HepG2 (cell line): ENCODE measurements at regions not wholly inside any gene's neighbourhood (a gene's known extent, or its start where the extent isn't known, plus 50 kb on each side); places are given as distances from the start of the nearest gene placed in this dataset.

Experiments used
- ATAC-seq: fragments of 200-7000 bp; cut with Tn5 transposase; 3 replicates; pipeline ENCODE4 v1.9.1; 2020; ENCODE audit warnings: mild to moderate bottlenecking, moderate library complexity
- BruUV-seq: library from RNA; stranded (reverse); fragments of 400-500 nt; replicated peaks from 2 replicates; lab custom pipeline; 2021; lab: Mats Ljungman, UMichigan
- CTCF ChIA-PET: fragments of 300-600 bp; formaldehyde crosslinking; extraction: SDS; loops from one replicate; lab custom pipeline; 2021; ENCODE audit warnings: low total read pairs, inconsistent platforms, low intra/inter-chr PET ratio; lab: Yijun Ruan, JAX
- POLR2A ChIA-PET: fragments of 350-600 bp; sonication (Branson Sonifier 250); formaldehyde crosslinking; loops from one replicate; lab custom pipeline; 2020; ENCODE audit warnings: antibody characterized with exemption, inconsistent platforms; lab: Yijun Ruan, JAX
- DNase-seq: peaks from one replicate; pipeline ENCODE4 v3.0.0-alpha.2; 2015; ENCODE audit warnings: low spot score
- FAIRE-seq: peaks from 3 replicates; lab custom pipeline; 2011; peaks lifted over from hg19 to GRCh38; lab: Jason Lieb, UNC
- H2AFZ ChIP-seq: one replicate; pipeline ENCODE4 v1.6.1; 2011; ENCODE audit warnings: low read length, inconsistent platforms
- H3K27ac ChIP-seq: fragments of 300-600 bp; 3 replicates; pipeline ENCODE4 v1.8.0; 2011; ENCODE audit warnings: mixed run types, mild to moderate bottlenecking, mixed read lengths, low read length, inconsistent platforms; ENCODE audit not compliant: insufficient read depth; ENCODE audit errors: extremely low read length
- H3K27me3 ChIP-seq, 2 experiments: fragments of 200-600 bp in 1 of 2; 2 replicates in 1 of 2; 3 replicates in 1 of 2; pipeline versions ENCODE4 v1.6.0 to v1.8.0; 2011; ENCODE audit warnings: low read length in 2 of 2, mild to moderate bottlenecking in 2 of 2, moderate library complexity in 2 of 2, inconsistent platforms in 1 of 2; ENCODE audit not compliant: insufficient read depth in 2 of 2, control insufficient read depth in 1 of 2
- H3K36me3 ChIP-seq, 2 experiments: fragments of 200-600 bp in 1 of 2; replicated peaks in 1 of 2; 2 replicates in 1 of 2; 3 replicates in 1 of 2; pipeline versions ENCODE4 v1.5.1 to v1.8.0; 2011; ENCODE audit warnings: low read length in 2 of 2, inconsistent platforms in 1 of 2; ENCODE audit not compliant: insufficient read depth in 2 of 2, control insufficient read depth in 1 of 2
- H3K4me1 ChIP-seq: 2 replicates; pipeline ENCODE4 v1.5.1; 2012; ENCODE audit warnings: low read length, inconsistent platforms; ENCODE audit not compliant: insufficient read depth
- H3K4me2 ChIP-seq: 2 replicates; pipeline ENCODE4 v1.6.0; 2011; ENCODE audit warnings: low read depth, low read length, inconsistent platforms
- H3K4me3 ChIP-seq, 3 experiments: fragments of 200-600 bp in 1 of 3; sonication (generic), shearing (Covaris generic) in 1 of 3; replicated peaks in 1 of 3; 2 replicates each; pipeline ENCODE4 v1.5.1; 2011 to 2016; ENCODE audit warnings: low read length in 3 of 3, inconsistent platforms in 2 of 3, low read depth in 2 of 3, mild to moderate bottlenecking in 2 of 3, control low read depth in 1 of 3, mixed read lengths in 1 of 3; ENCODE audit not compliant: insufficient read depth in 1 of 3
- H3K79me2 ChIP-seq: one replicate; pipeline ENCODE4 v1.6.1; 2011; ENCODE audit warnings: low read length, inconsistent platforms; ENCODE audit not compliant: insufficient read depth
- H3K9ac ChIP-seq: 2 replicates; pipeline ENCODE4 v1.6.0; 2011; ENCODE audit warnings: mild to moderate bottlenecking, low read depth, low read length, inconsistent platforms; ENCODE audit not compliant: insufficient read depth
- H3K9me3 ChIP-seq: 2 replicates; pipeline ENCODE4 v1.5.1; 2012; ENCODE audit warnings: mild to moderate bottlenecking, low read length
- H4K20me1 ChIP-seq: 2 replicates; pipeline ENCODE4 v1.6.0; 2011; ENCODE audit warnings: inconsistent platforms, mild to moderate bottlenecking, low read length, moderate library complexity; ENCODE audit not compliant: insufficient read depth
- KDM1A ChIP-seq: IDR thresholded peaks from 2 replicates; pipeline ENCODE4 v1.6.1; 2016; ENCODE audit warnings: missing compliant biosample characterization
- MAFK ChIP-seq, 2 experiments: IDR thresholded peaks in 1 of 2; conservative IDR thresholded peaks in 1 of 2; 2 replicates each; pipeline ENCODE4 v1.6.1; 2011; ENCODE audit warnings: improper control_type of control experiment in 2 of 2, low read length in 2 of 2
- ZNF331 ChIP-seq: sonication (generic); formaldehyde crosslinking; IDR thresholded peaks from 2 replicates; pipeline ENCODE4 v1.4.0; 2020; ENCODE audit warnings: missing genetic modification reagents
- ZNF749 ChIP-seq: sonication (generic); formaldehyde crosslinking; IDR thresholded peaks from 2 replicates; pipeline ENCODE4 v1.8.0; 2022; ENCODE audit warnings: mild to moderate bottlenecking, missing genetic modification reagents, moderate library complexity, borderline replicate concordance
- WGBS: methylation state at CpG from one replicate; pipeline ENCODE4 v1.1.6; 2017; ENCODE audit warnings: low lambda C conversion rate; 5-methylcytosine and 5-hydroxymethylcytosine counted together
- in situ Hi-C: cut with HindIII; loops from 2 replicates; pipeline ENCODE4 v1.10.0; 2017; ENCODE audit warnings: low pct_unique_long_range_greater_than_20kb; ENCODE audit not compliant: extremely low pct_ligation_motif_present
- intact Hi-C: fragments of 100-400 bp; cut with micrococcal nuclease; formaldehyde crosslinking; loops from one replicate; pipeline ENCODE4 v1.10.0; 2022; ENCODE audit not compliant: unreplicated experiment
- TF ChIP-seq, protein P1 (sequence below): sonication (generic); formaldehyde crosslinking; IDR thresholded peaks from 2 replicates; pipeline ENCODE4 v1.5.1; 2020; ENCODE audit warnings: mild to moderate bottlenecking, missing genetic modification reagents
- TF ChIP-seq, protein P2 (sequence below): sonication (generic); formaldehyde crosslinking; IDR thresholded peaks from 2 replicates; pipeline ENCODE4 v1.8.0; 2022; ENCODE audit warnings: mild to moderate bottlenecking, missing genetic modification reagents, moderate library complexity
- TF ChIP-seq, protein P3 (sequence below): sonication (generic); formaldehyde crosslinking; IDR thresholded peaks from 2 replicates; pipeline ENCODE4 v1.5.0; 2020; ENCODE audit warnings: mild to moderate bottlenecking, missing genetic modification reagents
- TF ChIP-seq, protein P4 (sequence below): sonication (generic); formaldehyde crosslinking; IDR thresholded peaks from 2 replicates; pipeline ENCODE4 v1.5.1; 2020; ENCODE audit warnings: missing genetic modification reagents, mild to moderate bottlenecking, borderline replicate concordance
- TF ChIP-seq, protein P5 (sequence below): fragments of 450-650 bp; IDR thresholded peaks from 2 replicates; pipeline ENCODE4 v1.6.1; 2017; ENCODE audit warnings: mild to moderate bottlenecking

DNA sequence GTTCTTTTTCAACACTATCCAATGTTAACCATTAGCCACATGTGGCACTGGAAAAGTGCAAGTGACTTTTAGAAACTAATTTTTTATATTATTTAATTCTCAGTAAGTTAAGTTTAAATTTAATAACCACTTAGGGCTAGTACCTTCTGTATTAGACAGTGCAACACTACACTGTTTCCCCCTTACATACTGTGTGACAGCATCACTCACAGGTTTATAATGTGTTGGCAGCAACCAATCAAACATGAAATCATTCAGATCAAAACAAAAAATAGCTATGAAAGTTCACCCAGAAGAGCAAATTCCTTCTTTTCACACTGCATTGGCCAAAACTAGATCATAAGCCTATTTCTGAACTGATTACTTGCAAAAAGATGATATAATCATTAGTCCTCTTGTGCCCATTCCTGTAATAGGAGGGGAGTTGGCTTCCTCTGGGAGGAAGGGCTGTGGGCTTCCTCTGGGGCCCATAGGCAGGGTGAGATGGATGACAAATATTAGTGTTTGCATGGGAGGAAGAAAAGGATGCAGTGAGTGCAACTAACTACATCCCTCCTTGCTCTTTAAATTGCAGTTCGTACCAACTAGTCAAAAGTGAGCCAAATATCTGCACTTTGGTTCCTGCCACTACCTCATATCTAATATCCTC, 708.1 kb upstream of the RGMB start:
- Histone ChIP-seq H3K4me3 (no peak overlapping the region), H3K27ac (no peak overlapping the region), H3K36me3 (no peaks in the 10 kb centered on the region), H2AFZ (no peak overlapping the region), H3K9ac (no peak overlapping the region), H3K79me2 (no peaks in the 10 kb centered on the region), H3K4me1 (no peaks in the 10 kb centered on the region), H3K4me2 (no peak overlapping the region), H3K27me3 (no peaks in the 10 kb centered on the region), H3K9me3 (no peaks in the 10 kb centered on the region), H4K20me1 (no peaks in the 10 kb centered on the region)
- ATAC-seq (no peak), DNase-seq (no peak), FAIRE-seq (no peak)
- 0% methylated on average over 1 of the region's 1 CpG for WGBS
- in situ Hi-C loops (no loop called here), intact Hi-C loops (no loop called here)
- ChIA-PET CTCF (no interaction called here), POLR2A (no interaction called here)
- TF ChIP-seq, protein P1, sequence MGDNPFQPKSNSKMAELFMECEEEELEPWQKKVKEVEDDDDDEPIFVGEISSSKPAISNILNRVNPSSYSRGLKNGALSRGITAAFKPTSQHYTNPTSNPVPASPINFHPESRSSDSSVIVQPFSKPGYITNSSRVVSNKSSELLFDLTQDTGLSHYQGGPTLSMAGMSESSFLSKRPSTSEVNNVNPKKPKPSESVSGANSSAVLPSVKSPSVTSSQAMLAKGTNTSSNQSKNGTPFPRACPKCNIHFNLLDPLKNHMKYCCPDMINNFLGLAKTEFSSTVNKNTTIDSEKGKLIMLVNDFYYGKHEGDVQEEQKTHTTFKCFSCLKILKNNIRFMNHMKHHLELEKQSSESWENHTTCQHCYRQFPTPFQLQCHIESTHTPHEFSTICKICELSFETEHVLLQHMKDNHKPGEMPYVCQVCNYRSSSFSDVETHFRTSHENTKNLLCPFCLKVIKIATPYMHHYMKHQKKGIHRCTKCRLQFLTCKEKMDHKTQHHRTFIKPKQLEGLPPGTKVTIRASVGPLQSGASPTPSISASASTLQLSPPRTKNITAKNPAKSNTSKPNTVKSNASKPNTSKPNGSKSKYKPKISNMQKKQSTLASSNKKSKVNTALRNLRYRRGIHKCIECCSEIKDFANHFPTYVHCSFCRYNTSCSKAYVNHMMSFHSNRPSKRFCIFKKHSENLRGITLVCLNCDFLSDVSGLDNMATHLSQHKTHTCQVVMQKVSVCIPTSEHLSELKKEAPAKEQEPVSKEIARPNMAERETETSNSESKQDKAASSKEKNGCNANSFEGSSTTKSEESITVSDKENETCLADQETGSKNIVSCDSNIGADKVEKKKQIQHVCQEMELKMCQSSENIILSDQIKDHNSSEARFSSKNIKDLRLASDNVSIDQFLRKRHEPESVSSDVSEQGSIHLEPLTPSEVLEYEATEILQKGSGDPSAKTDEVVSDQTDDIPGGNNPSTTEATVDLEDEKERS (CRISPR knock-in tag): no peak
- TF ChIP-seq MAFK (conservative IDR thresholded peaks at IDR 0.05 in 1 of 2, IDR thresholded peaks at IDR 0.05 in 1 of 2; ENCODE audit: low read length in 2 of 2) (no peak), ZNF749 (CRISPR knock-in tag) (no peak), ZNF331 (CRISPR knock-in tag) (no peak), KDM1A (CRISPR knock-in tag) (no peak)
- TF ChIP-seq, protein P2, sequence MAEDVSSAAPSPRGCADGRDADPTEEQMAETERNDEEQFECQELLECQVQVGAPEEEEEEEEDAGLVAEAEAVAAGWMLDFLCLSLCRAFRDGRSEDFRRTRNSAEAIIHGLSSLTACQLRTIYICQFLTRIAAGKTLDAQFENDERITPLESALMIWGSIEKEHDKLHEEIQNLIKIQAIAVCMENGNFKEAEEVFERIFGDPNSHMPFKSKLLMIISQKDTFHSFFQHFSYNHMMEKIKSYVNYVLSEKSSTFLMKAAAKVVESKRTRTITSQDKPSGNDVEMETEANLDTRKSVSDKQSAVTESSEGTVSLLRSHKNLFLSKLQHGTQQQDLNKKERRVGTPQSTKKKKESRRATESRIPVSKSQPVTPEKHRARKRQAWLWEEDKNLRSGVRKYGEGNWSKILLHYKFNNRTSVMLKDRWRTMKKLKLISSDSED (CRISPR knock-in tag): no peak
- TF ChIP-seq, protein P3, sequence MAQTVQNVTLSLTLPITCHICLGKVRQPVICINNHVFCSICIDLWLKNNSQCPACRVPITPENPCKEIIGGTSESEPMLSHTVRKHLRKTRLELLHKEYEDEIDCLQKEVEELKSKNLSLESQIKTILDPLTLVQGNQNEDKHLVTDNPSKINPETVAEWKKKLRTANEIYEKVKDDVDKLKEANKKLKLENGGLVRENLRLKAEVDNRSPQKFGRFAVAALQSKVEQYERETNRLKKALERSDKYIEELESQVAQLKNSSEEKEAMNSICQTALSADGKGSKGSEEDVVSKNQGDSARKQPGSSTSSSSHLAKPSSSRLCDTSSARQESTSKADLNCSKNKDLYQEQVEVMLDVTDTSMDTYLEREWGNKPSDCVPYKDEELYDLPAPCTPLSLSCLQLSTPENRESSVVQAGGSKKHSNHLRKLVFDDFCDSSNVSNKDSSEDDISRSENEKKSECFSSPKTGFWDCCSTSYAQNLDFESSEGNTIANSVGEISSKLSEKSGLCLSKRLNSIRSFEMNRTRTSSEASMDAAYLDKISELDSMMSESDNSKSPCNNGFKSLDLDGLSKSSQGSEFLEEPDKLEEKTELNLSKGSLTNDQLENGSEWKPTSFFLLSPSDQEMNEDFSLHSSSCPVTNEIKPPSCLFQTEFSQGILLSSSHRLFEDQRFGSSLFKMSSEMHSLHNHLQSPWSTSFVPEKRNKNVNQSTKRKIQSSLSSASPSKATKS (CRISPR knock-in tag): no peak
- TF ChIP-seq, protein P4, sequence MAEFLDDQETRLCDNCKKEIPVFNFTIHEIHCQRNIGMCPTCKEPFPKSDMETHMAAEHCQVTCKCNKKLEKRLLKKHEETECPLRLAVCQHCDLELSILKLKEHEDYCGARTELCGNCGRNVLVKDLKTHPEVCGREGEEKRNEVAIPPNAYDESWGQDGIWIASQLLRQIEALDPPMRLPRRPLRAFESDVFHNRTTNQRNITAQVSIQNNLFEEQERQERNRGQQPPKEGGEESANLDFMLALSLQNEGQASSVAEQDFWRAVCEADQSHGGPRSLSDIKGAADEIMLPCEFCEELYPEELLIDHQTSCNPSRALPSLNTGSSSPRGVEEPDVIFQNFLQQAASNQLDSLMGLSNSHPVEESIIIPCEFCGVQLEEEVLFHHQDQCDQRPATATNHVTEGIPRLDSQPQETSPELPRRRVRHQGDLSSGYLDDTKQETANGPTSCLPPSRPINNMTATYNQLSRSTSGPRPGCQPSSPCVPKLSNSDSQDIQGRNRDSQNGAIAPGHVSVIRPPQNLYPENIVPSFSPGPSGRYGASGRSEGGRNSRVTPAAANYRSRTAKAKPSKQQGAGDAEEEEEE (CRISPR knock-in tag): no peak
- TF ChIP-seq, protein P5, sequence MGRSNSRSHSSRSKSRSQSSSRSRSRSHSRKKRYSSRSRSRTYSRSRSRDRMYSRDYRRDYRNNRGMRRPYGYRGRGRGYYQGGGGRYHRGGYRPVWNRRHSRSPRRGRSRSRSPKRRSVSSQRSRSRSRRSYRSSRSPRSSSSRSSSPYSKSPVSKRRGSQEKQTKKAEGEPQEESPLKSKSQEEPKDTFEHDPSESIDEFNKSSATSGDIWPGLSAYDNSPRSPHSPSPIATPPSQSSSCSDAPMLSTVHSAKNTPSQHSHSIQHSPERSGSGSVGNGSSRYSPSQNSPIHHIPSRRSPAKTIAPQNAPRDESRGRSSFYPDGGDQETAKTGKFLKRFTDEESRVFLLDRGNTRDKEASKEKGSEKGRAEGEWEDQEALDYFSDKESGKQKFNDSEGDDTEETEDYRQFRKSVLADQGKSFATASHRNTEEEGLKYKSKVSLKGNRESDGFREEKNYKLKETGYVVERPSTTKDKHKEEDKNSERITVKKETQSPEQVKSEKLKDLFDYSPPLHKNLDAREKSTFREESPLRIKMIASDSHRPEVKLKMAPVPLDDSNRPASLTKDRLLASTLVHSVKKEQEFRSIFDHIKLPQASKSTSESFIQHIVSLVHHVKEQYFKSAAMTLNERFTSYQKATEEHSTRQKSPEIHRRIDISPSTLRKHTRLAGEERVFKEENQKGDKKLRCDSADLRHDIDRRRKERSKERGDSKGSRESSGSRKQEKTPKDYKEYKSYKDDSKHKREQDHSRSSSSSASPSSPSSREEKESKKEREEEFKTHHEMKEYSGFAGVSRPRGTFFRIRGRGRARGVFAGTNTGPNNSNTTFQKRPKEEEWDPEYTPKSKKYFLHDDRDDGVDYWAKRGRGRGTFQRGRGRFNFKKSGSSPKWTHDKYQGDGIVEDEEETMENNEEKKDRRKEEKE: no peak
- no TSS peak for BruUV-seq
